Sigmoid colon (tissue), 6 donors: ENCODE measurements at regions not wholly inside any gene's neighbourhood (a gene's known extent, or its start where the extent isn't known, plus 50 kb on each side); places are given as distances from the start of the nearest gene placed in this dataset.

Experiments
- DNase-seq: peaks from one replicate; pipeline ENCODE4 v3.0.0-alpha.2; 2019
- H3K27ac ChIP-seq, 4 donors: fragments of 200-600 bp; sonication (generic); one replicate each; pipeline ENCODE4 v1.5.1; 2016 to 2019; ENCODE audit warnings: mild to moderate bottlenecking in 1 of 4
- H3K27me3 ChIP-seq, 3 donors: fragments of 200-600 bp; sonication (generic); one replicate each; pipeline ENCODE4 v1.5.1; 2019; ENCODE audit warnings: mild to moderate bottlenecking in 1 of 3
- H3K36me3 ChIP-seq, 4 donors: fragments of 200-600 bp; sonication (generic); one replicate each; pipeline ENCODE4 v1.5.1; 2016 to 2019
- H3K4me1 ChIP-seq, 4 donors: fragments of 200-600 bp; sonication (generic); one replicate each; pipeline ENCODE4 v1.5.1; 2017 to 2019
- H3K4me3 ChIP-seq, 4 donors: fragments of 200-600 bp; sonication (generic); one replicate each; pipeline ENCODE4 v1.5.1; 2017 to 2019; ENCODE audit warnings: mild to moderate bottlenecking in 2 of 4, moderate library complexity in 1 of 4
- H3K9me3 ChIP-seq, 4 donors: fragments of 200-600 bp in 3 of 4; sonication (generic) in 3 of 4; one replicate each; pipeline versions ENCODE4 v1.5.1 to v1.6.1; 2013 to 2019
- EP300 ChIP-seq, 4 donors: sonication (generic); formaldehyde crosslinking; IDR thresholded peaks; one replicate each; pipeline ENCODE4 v1.6.1; 2017; ENCODE audit warnings: antibody characterized with exemption in 4 of 4
- POLR2A ChIP-seq, 2 donors: fragments of 450-650 bp; IDR thresholded peaks; one replicate each; pipeline ENCODE4 v1.6.1; 2016; ENCODE audit warnings: antibody characterized with exemption in 2 of 2, mild to moderate bottlenecking in 2 of 2, moderate library complexity in 2 of 2
- POLR2AphosphoS5 ChIP-seq, 4 donors: sonication (generic); formaldehyde crosslinking; IDR thresholded peaks; one replicate each; pipeline ENCODE4 v1.6.1; 2017; ENCODE audit warnings: antibody characterized with exemption in 4 of 4
- WGBS, 2 donors: extraction: QIAGEN DNeasy Blood & Tissue Kit; methylation state at CpG; one replicate each; pipeline ENCODE4 v1.1.7; 2013; 5-methylcytosine and 5-hydroxymethylcytosine counted together
- intact Hi-C: fragments of 100-400 bp; cut with DNase I; formaldehyde crosslinking; loops from one replicate; pipeline ENCODE4 v1.15.1; 2023
- TF ChIP-seq, protein P1 (sequence below), 4 experiments: fragments of 450-650 bp in 3 of 4; fragments of 200-600 bp in 1 of 4; IDR thresholded peaks; one replicate each; pipeline ENCODE4 v1.5.1; 2016 to 2019; ENCODE audit warnings: antibody characterized with exemption in 4 of 4, mild to moderate bottlenecking in 3 of 4, moderate library complexity in 2 of 4
- donor health status: healthy with polysubstance abuse.
- donor health status: healthy.

DNA sequence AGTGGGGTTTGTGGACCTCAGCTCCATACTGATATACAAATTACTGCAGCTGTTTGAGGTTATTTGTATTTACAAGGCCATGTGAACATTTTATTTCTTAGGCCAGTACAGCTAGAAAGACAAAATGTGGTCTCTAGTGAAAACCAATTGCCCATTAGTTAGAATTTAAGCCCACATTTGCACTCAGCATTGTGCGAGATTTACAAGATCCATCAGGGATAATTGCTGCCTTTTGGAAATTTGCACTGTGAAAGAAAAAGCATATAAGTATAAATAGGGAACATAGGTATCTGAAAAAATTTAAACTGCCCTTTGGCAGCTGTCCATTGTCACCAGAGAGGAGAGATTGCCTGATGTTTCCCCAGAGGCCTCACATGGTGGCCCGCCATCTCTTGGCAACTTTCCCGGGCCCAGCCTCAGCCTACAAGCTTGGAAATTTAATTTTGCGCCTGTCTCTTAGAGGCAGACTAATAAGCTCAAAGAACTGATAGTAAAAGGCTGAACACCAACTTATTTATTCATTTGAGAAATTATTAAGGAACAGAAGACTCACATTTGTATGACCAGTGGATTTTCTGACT is 120.7 kb downstream of the MAP3K21 start:
- Histone ChIP-seq H3K27ac (no peak overlapping the region), H3K9me3 (no peaks in the 10 kb centered on the region), H3K4me1 (peaks cover 0 to 3% (median 0%) of the 10 kb centered on the region in 4 donors), H3K36me3 (no peaks in the 10 kb centered on the region), H3K27me3 (no peaks in the 10 kb centered on the region), H3K4me3 (no peak overlapping the region)
- TF ChIP-seq POLR2A (IDR thresholded peaks at IDR 0.05) (no peak), POLR2AphosphoS5 (IDR thresholded peaks at IDR 0.05) (no peak), EP300 (IDR thresholded peaks at IDR 0.05) (no peak)
- TF ChIP-seq, protein P1, sequence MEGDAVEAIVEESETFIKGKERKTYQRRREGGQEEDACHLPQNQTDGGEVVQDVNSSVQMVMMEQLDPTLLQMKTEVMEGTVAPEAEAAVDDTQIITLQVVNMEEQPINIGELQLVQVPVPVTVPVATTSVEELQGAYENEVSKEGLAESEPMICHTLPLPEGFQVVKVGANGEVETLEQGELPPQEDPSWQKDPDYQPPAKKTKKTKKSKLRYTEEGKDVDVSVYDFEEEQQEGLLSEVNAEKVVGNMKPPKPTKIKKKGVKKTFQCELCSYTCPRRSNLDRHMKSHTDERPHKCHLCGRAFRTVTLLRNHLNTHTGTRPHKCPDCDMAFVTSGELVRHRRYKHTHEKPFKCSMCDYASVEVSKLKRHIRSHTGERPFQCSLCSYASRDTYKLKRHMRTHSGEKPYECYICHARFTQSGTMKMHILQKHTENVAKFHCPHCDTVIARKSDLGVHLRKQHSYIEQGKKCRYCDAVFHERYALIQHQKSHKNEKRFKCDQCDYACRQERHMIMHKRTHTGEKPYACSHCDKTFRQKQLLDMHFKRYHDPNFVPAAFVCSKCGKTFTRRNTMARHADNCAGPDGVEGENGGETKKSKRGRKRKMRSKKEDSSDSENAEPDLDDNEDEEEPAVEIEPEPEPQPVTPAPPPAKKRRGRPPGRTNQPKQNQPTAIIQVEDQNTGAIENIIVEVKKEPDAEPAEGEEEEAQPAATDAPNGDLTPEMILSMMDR (IDR thresholded peaks at IDR 0.05) = no peak
- intact Hi-C loops = no loop called here
- no peak for DNase-seq
- 81 to 85% methylated on average over 4 of the region's 4 CpGs for WGBS, 2 donors

DNA sequence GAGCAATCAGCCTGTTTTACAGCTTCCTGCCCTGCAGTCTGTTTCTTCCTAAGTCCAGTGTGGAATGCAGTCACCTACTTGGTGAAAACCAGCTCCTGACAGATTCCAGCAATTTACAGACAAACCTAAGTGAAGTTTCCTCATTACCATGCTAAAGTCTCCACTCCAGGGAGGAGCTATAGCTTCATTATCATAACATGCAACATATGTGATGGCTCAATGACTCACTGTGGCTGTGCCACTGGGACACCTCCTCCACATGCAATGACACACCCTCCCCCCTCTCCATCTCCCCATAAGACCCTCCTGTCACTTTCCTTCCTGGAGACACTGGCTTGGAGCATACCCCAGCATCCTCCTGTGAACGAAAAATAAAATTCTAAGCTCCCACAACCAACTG is 125.2 kb downstream of the MAP3K21 start:
- no peaks in the 10 kb centered on the region for H3K36me3 ChIP-seq
- intact Hi-C loops = no loop called here
- H3K4me1 ChIP-seq = no peaks in the 10 kb centered on the region
- no peak overlapping the region for H3K27ac ChIP-seq
- H3K4me3 ChIP-seq = no peak overlapping the region
- H3K27me3 ChIP-seq = no peaks in the 10 kb centered on the region
- 69 to 71% methylated on average over 1 of the region's 1 CpG for WGBS, 2 donors
- TF ChIP-seq, protein P1 (IDR thresholded peaks at IDR 0.05) = no peak
- no peak for TF ChIP-seq EP300 (IDR thresholded peaks at IDR 0.05)
- TF ChIP-seq POLR2AphosphoS5 (IDR thresholded peaks at IDR 0.05) = no peak
- no peak for TF ChIP-seq POLR2A (IDR thresholded peaks at IDR 0.05)
- no peak for DNase-seq
- no peaks in the 10 kb centered on the region for H3K9me3 ChIP-seq

DNA sequence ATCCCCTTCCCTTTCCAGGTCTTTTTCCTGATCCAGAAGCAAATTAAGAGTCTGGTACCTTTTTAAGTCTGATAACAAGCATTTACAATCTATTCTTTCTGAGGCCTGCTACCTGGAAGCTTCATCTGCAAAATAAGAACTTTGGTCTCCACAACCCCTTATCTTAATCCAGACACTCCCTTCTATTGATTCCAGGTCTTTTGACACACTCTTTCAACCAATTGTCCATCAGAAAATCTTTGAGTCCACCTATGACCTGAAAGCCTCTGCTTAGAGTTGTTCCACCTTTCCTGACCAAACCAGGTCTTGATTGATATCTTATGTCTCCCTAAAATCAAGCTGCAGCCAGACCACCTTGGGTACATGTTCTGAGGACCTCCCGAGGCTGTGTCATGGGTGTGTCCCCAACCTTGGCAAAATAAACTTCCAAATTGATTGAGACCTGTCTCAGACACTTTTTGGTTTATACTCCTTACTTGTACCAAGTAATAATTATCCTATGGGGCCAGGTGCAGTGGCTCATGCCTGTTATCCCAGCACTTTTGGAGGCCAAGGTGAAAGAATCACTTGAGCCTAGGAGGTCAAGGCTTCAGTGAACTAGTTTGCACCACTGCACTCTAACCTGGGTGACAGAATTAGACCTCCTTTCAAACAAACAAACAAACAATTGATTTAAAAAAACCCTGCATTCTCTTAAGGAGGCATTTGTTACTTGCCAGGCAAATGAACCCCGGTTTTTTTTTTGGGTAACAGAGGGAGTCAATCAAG is 126.1 kb downstream of the MAP3K21 start:
- TF ChIP-seq, protein P1 (IDR thresholded peaks at IDR 0.05) = no peak
- no peak for TF ChIP-seq EP300 (IDR thresholded peaks at IDR 0.05)
- no peak for TF ChIP-seq POLR2A (IDR thresholded peaks at IDR 0.05)
- TF ChIP-seq POLR2AphosphoS5 (IDR thresholded peaks at IDR 0.05) = no peak
- WGBS, 2 donors = 49 to 74% methylated on average over 2 of the region's 2 CpGs
- H3K4me3 ChIP-seq = no peak overlapping the region
- no peak overlapping the region for H3K27ac ChIP-seq
- no peaks in the 10 kb centered on the region for H3K4me1 ChIP-seq
- intact Hi-C loops = no loop called here
- no peaks in the 10 kb centered on the region for H3K27me3 ChIP-seq
- no peaks in the 10 kb centered on the region for H3K36me3 ChIP-seq
- no peak for DNase-seq
- no peaks in the 10 kb centered on the region for H3K9me3 ChIP-seq

DNA sequence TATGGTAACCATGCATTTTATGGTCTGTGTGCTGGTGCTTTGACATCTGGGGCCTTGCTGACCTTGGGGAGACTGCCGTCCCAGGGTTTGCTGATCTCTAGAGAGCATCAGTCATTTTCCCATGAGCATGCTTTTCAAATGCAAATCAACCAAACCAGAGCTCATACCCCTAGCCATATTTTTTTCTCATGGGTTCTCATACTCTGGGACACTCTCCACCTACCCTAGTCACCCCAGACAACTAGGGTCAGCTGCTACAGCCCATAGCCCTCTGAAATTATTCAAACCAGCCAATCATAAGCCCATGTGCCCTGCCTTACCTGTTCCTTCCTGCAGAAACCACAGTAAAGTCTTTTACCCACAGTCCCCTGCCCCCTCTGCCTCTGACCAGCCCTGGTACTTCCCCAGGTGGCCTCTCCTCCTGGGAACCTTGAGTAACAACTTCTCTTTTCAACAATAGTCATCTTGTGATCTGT is 132.0 kb downstream of the MAP3K21 start:
- no peak overlapping the region for H3K4me3 ChIP-seq

More for the DNA sequence above, 132.0 kb downstream of the MAP3K21 start:
- Histone ChIP-seq H3K4me1 (no peaks in the 10 kb centered on the region), H3K9me3 (no peaks in the 10 kb centered on the region), H3K36me3 (no peaks in the 10 kb centered on the region), H3K27ac (no peak overlapping the region), H3K27me3 (no peaks in the 10 kb centered on the region)
- TF ChIP-seq, protein P1 (IDR thresholded peaks at IDR 0.05) = no peak
- TF ChIP-seq POLR2AphosphoS5 (IDR thresholded peaks at IDR 0.05) (no peak), EP300 (IDR thresholded peaks at IDR 0.05) (no peak), POLR2A (IDR thresholded peaks at IDR 0.05) (no peak)
- no peak for DNase-seq
- 79 to 94% methylated on average over 1 of the region's 1 CpG for WGBS, 2 donors
- intact Hi-C loops = no loop called here
